CD14-positive monocyte (primary cell): ENCODE measurements at regions not wholly inside any gene's neighbourhood (a gene's known extent, or its start where the extent isn't known, plus 50 kb on each side); places are given as distances from the start of the nearest gene placed in this dataset.

Experiments
- DNase-seq, 3 donors: peaks; one replicate each; pipeline ENCODE4 v3.0.0-alpha.2; 2011 to 2022
- H2AFZ ChIP-seq: 2 replicates; pipeline ENCODE4 v1.6.0; 2012; ENCODE audit warnings: mild to moderate bottlenecking, low read depth, low read length, inconsistent platforms; ENCODE audit not compliant: insufficient read depth, poor library complexity, severe bottlenecking
- H3K27ac ChIP-seq, 2 donors: 1 replicate in 1 of 2; 2 replicates in 1 of 2; pipeline ENCODE4 v1.5.1; 2012 to 2013; ENCODE audit warnings: low read length in 2 of 2, control low read depth in 1 of 2, inconsistent platforms in 1 of 2, low read depth in 1 of 2, mild to moderate bottlenecking in 1 of 2
- H3K27me3 ChIP-seq, 2 donors: one replicate each; pipeline versions ENCODE4 v1.6.0 to v1.6.1; 2011 to 2013; ENCODE audit warnings: low read length in 2 of 2; ENCODE audit not compliant: control insufficient read depth in 2 of 2, insufficient read depth in 2 of 2
- H3K36me3 ChIP-seq, 2 donors: replicated peaks in 1 of 2; 1 replicate in 1 of 2; 2 replicates in 1 of 2; pipeline versions ENCODE4 v1.5.1 to v1.6.1; 2012 to 2013; ENCODE audit warnings: low read length in 2 of 2, control low read depth in 1 of 2, inconsistent platforms in 1 of 2, mild to moderate bottlenecking in 1 of 2; ENCODE audit not compliant: insufficient read depth in 2 of 2, control insufficient read depth in 1 of 2
- H3K4me1 ChIP-seq, 2 donors: 1 replicate in 1 of 2; 2 replicates in 1 of 2; pipeline versions ENCODE4 v1.5.1 to v1.6.1; 2012 to 2013; ENCODE audit warnings: low read length in 2 of 2, control low read depth in 1 of 2, inconsistent platforms in 1 of 2, mild to moderate bottlenecking in 1 of 2, moderate library complexity in 1 of 2; ENCODE audit not compliant: insufficient read depth in 2 of 2, control insufficient read depth in 1 of 2
- H3K4me2 ChIP-seq: replicated peaks from 2 replicates; pipeline ENCODE3; 2012; ENCODE audit warnings: low read length, moderate library complexity, mild to moderate bottlenecking; ENCODE audit not compliant: poor library complexity, severe bottlenecking; ENCODE audit errors: extremely low read depth
- H3K4me3 ChIP-seq, 3 experiments: fragments of 200-600 bp in 1 of 3; sonication (generic) in 1 of 3; replicated peaks in 1 of 3; 1 replicate in 2 of 3; 2 replicates in 1 of 3; pipeline ENCODE4 v1.5.1; 2011 to 2013; ENCODE audit warnings: low read length in 3 of 3, mild to moderate bottlenecking in 3 of 3, control low read depth in 2 of 3, low read depth in 2 of 3, inconsistent platforms in 1 of 3, moderate library complexity in 1 of 3
- H3K79me2 ChIP-seq: 2 replicates; pipeline ENCODE4 v1.6.0; 2012; ENCODE audit warnings: mild to moderate bottlenecking, control low read depth, inconsistent platforms, low read length, moderate library complexity; ENCODE audit not compliant: insufficient read depth
- H3K9ac ChIP-seq: 2 replicates; pipeline ENCODE4 v1.6.0; 2017; ENCODE audit warnings: low read length, mild to moderate bottlenecking; ENCODE audit not compliant: insufficient read depth, poor library complexity, severe bottlenecking
- H3K9me3 ChIP-seq, 2 donors: replicated peaks in 1 of 2; 1 replicate in 1 of 2; 2 replicates in 1 of 2; pipeline versions ENCODE4 v1.5.1 to v1.6.1; 2012 to 2013; ENCODE audit warnings: low read length in 2 of 2, control low read depth in 1 of 2; ENCODE audit not compliant: control insufficient read depth in 1 of 2, insufficient read depth in 1 of 2
- H4K20me1 ChIP-seq: 2 replicates; pipeline ENCODE4 v1.6.0; 2012; ENCODE audit warnings: mild to moderate bottlenecking, low read length, control low read depth, moderate library complexity; ENCODE audit not compliant: insufficient read depth
- H3K27ac Mint-ChIP-seq, 7 donors: one replicate each; pipeline ENCODE4 v1.8.0; 2020; ENCODE audit warnings: mild to moderate bottlenecking in 7 of 7, mixed read lengths in 7 of 7, moderate library complexity in 6 of 7, inconsistent platforms in 2 of 7
- H3K27me3 Mint-ChIP-seq, 3 donors: one replicate each; pipeline ENCODE4 v1.8.0; 2021 to 2022; ENCODE audit warnings: low read depth in 3 of 3, mild to moderate bottlenecking in 3 of 3, mixed read lengths in 3 of 3, moderate library complexity in 3 of 3, inconsistent platforms in 1 of 3
- H3K36me3 Mint-ChIP-seq, 2 donors: one replicate each; pipeline ENCODE4 v1.8.0; 2020; ENCODE audit warnings: mixed read lengths in 2 of 2, inconsistent platforms in 1 of 2, mild to moderate bottlenecking in 1 of 2
- H3K4me1 Mint-ChIP-seq: one replicate; pipeline ENCODE4 v1.8.0; 2020; ENCODE audit warnings: mild to moderate bottlenecking, mixed read lengths
- H3K4me3 Mint-ChIP-seq, 2 donors: one replicate each; pipeline ENCODE4 v1.8.0; 2020; ENCODE audit warnings: mild to moderate bottlenecking in 2 of 2, mixed read lengths in 2 of 2, moderate library complexity in 1 of 2
- H3K9me3 Mint-ChIP-seq, 7 donors: one replicate each; pipeline ENCODE4 v1.8.0; 2020 to 2022; ENCODE audit warnings: mixed read lengths in 7 of 7, mild to moderate bottlenecking in 6 of 7, moderate library complexity in 6 of 7, inconsistent platforms in 2 of 7
- WGBS: methylation state at CpG from one replicate; pipeline ENCODE4 v1.1.5; 2013; ENCODE audit warnings: missing lambda C conversion rate; ENCODE audit not compliant: insufficient coverage; 5-methylcytosine and 5-hydroxymethylcytosine counted together
- intact Hi-C, 2 donors: fragments of 100-400 bp; cut with micrococcal nuclease; formaldehyde crosslinking; loops; one replicate each; pipeline versions ENCODE4 v1.15.0 to v1.15.1; 2023
- TF ChIP-seq, protein P1 (sequence below): fragments of 200-600 bp; IDR thresholded peaks from one replicate; pipeline ENCODE4 v1.8.0; 2022; ENCODE audit warnings: antibody characterized with exemption, mild to moderate bottlenecking

DNA sequence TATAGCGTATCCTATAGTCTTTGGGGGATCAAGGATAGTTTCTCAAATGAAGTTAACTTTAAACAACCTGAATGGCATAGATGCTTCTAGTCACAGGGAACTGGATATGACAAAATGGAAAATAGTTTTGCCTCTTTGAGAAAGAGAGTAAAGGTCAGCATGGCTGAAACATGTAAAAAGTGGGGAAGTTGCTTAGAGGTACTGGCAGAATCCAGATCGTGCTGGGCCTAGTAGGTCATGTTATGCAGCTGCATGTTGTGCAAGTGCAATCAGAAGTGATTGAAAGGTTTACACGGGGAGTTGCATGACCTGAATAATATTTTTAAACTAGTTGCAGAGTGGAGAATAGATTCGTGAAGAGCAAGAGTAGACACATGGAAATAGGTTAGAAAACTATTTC, 201.1 kb upstream of the HDAC9 start:
- peaks cover 4 to 15% of the 10 kb centered on the region in 2 donors for H3K36me3 Mint-ChIP-seq
- no peaks in the 10 kb centered on the region for H3K27me3 ChIP-seq
- H3K36me3 ChIP-seq = no peaks in the 10 kb centered on the region
- peak; percentile 32 to 66 (median 61) for DNase-seq
- WGBS = 30% methylated on average over 2 of the region's 4 CpGs
- TF ChIP-seq, protein P1, sequence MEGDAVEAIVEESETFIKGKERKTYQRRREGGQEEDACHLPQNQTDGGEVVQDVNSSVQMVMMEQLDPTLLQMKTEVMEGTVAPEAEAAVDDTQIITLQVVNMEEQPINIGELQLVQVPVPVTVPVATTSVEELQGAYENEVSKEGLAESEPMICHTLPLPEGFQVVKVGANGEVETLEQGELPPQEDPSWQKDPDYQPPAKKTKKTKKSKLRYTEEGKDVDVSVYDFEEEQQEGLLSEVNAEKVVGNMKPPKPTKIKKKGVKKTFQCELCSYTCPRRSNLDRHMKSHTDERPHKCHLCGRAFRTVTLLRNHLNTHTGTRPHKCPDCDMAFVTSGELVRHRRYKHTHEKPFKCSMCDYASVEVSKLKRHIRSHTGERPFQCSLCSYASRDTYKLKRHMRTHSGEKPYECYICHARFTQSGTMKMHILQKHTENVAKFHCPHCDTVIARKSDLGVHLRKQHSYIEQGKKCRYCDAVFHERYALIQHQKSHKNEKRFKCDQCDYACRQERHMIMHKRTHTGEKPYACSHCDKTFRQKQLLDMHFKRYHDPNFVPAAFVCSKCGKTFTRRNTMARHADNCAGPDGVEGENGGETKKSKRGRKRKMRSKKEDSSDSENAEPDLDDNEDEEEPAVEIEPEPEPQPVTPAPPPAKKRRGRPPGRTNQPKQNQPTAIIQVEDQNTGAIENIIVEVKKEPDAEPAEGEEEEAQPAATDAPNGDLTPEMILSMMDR = no peak
- no peaks in the 10 kb centered on the region for H3K27me3 Mint-ChIP-seq
- peak overlapping the region; percentile 3 to 76 (median 43) for H3K27ac Mint-ChIP-seq
- H3K9me3 ChIP-seq = no peaks in the 10 kb centered on the region
- H3K9me3 Mint-ChIP-seq = no peaks in the 10 kb centered on the region
- peaks cover 74% of the 10 kb centered on the region for H3K4me1 Mint-ChIP-seq
- peaks cover 59 to 64% of the 10 kb centered on the region in 2 donors for H3K4me1 ChIP-seq
- no peak overlapping the region for H2AFZ ChIP-seq
- intact Hi-C loops = loop anchor here in 1 of 2 donors (5.0 to 10.0 kb wide), 2 partner anchors 50 to 67 kb away; no protein-coding TSS in a partner anchor
- H3K27ac ChIP-seq = peak overlapping the region in 1 of 2 donors; percentile 70
- H3K9ac ChIP-seq = no peak overlapping the region
- peak overlapping the region; percentile 80 for H3K4me2 ChIP-seq
- H4K20me1 ChIP-seq = peaks cover 19% of the 10 kb centered on the region
- H3K4me3 Mint-ChIP-seq = peak overlapping the region; percentile 6 to 47
- peaks cover 92% of the 10 kb centered on the region for H3K79me2 ChIP-seq
- H3K4me3 ChIP-seq = peak overlapping the region in 1 of 3 experiments; percentile 48

DNA sequence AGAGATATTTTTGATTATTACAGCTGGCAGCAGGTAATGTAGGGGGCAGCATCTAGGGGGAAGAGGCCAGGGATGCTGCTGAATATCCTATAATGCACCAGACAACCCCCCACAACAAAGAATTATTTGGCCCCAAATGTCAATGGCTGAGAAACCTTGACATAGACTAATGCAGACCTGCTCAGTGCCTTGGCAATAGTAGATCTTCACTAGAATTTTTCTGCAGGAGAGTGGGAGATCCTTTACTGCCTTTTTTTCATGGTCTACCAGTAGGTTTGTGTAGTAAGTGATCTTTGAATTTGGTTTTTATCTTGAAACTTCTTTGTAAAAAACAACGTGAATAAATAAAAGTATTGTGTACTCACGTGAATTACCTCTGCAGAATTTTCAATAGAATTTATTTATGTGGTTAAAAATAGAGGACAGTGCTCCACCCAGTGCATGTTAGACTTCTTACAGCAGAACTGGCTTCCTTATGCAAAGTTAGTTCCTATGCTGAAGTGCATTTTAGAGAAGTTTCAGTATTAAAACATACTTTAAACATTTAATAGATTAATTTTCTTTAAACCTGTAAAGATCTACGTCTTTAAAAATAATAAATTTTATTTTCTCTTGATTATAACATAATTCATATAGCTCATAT, 199.6 kb upstream of the HDAC9 start:
- Histone ChIP-seq H3K79me2 (peaks cover 100% of the 10 kb centered on the region), H3K4me1 (peaks cover 50 to 55% of the 10 kb centered on the region in 2 donors), H3K27ac (peak overlapping the region in 1 of 2 donors; percentile 70), H4K20me1 (peaks cover 33% of the 10 kb centered on the region), H3K9ac (no peak overlapping the region), H2AFZ (no peak overlapping the region), H3K36me3 (no peaks in the 10 kb centered on the region), H3K9me3 (no peaks in the 10 kb centered on the region), H3K4me2 (peak overlapping the region; percentile 45), H3K27me3 (no peaks in the 10 kb centered on the region), H3K4me3 (peak overlapping the region in 1 of 3 experiments; percentile 18)
- Mint-ChIP-seq H3K4me1 (peaks cover 69% of the 10 kb centered on the region), H3K27me3 (no peaks in the 10 kb centered on the region), H3K4me3 (no peak overlapping the region), H3K27ac (peak overlapping the region in 2 of 7 donors; percentile 12 to 63), H3K36me3 (peaks cover 10 to 17% of the 10 kb centered on the region in 2 donors), H3K9me3 (no peaks in the 10 kb centered on the region)
- intact Hi-C loops = loop anchor here in 1 of 2 donors (10.0 kb wide), 1 partner anchor 49 kb away; no protein-coding TSS in a partner anchor
- peak in 1 of 3 donors; percentile 40 for DNase-seq
- TF ChIP-seq, protein P1 = peak; percentile 7
- WGBS = no CpG with 5 or more reads among the region's 3 CpGs
